Right lobe of liver (tissue), 6 donors: ENCODE measurements at regions not wholly inside any gene's neighbourhood (a gene's known extent, or its start where the extent isn't known, plus 50 kb on each side); places are given as distances from the start of the nearest gene placed in this dataset.

Experiments used
- ATAC-seq, 4 donors: fragments of 200-7000 bp; cut with Tn5 transposase; one replicate each; pipeline ENCODE4 v1.9.1; 2020; ENCODE audit warnings: mild to moderate bottlenecking in 4 of 4, moderate library complexity in 4 of 4
- DNase-seq, 3 donors: peaks; one replicate each; pipeline ENCODE4 v3.0.0-alpha.2; 2020
- H3K27ac ChIP-seq, 3 donors: fragments of 200-600 bp; one replicate each; pipeline ENCODE4 v1.8.0; 2022
- H3K27me3 ChIP-seq, 2 donors: fragments of 200-600 bp; one replicate each; pipeline ENCODE4 v1.8.0; 2022
- H3K36me3 ChIP-seq, 4 donors: fragments of 200-600 bp; sonication (generic) in 1 of 4; one replicate each; pipeline versions ENCODE4 v1.5.1 to v1.8.0; 2017 to 2022; ENCODE audit warnings: control low read depth in 1 of 4
- H3K4me1 ChIP-seq, 4 donors: fragments of 200-600 bp; sonication (generic) in 1 of 4; one replicate each; pipeline versions ENCODE4 v1.5.1 to v1.8.0; 2017 to 2022; ENCODE audit warnings: control low read depth in 1 of 4
- H3K4me3 ChIP-seq, 3 donors: fragments of 200-600 bp; one replicate each; pipeline ENCODE4 v1.8.0; 2022
- H3K9me3 ChIP-seq, 4 donors: fragments of 200-600 bp; sonication (generic) in 1 of 4; one replicate each; pipeline versions ENCODE4 v1.5.1 to v1.8.0; 2017 to 2022; ENCODE audit warnings: control low read depth in 1 of 4
- CTCF ChIP-seq, 4 donors: fragments of 200-600 bp in 3 of 4; fragments of 450-650 bp in 1 of 4; IDR thresholded peaks; one replicate each; pipeline versions ENCODE4 v1.5.1 to v1.8.0; 2016 to 2022; ENCODE audit warnings: antibody characterized with exemption in 4 of 4, mild to moderate bottlenecking in 2 of 4
- POLR2A ChIP-seq: fragments of 450-650 bp; IDR thresholded peaks from one replicate; pipeline ENCODE4 v1.6.1; 2017; ENCODE audit warnings: antibody characterized with exemption, mild to moderate bottlenecking
- WGBS: methylation state at CpG from one replicate; pipeline ENCODE4 v1.1.6; 2018; ENCODE audit warnings: low coverage, low lambda C conversion rate; ENCODE audit not compliant: insufficient coverage; ENCODE audit errors: missing lambda C conversion rate; 5-methylcytosine and 5-hydroxymethylcytosine counted together
- intact Hi-C, 2 donors: fragments of 100-400 bp; cut with DNase I; formaldehyde crosslinking; loops; one replicate each; pipeline versions ENCODE4 v1.11.2 to v1.14.1; 2022
- donor health status: DM: no; HTN: yes; CAD: no.
- donor health status: DM: no; HTN: no; CAD: no.
- donor health status: DM: no; HTN: no; CAD: no.
- donor health status: DM: no; HTN: yes; CAD: no.
- donor health status: DM: no; HTN: yes; CAD: no.

GRCh38 chr4:53937327-53937726 is 127.1 kb downstream of the CHIC2 start:
- intact Hi-C loops = no loop called here
- no peaks in the 10 kb centered on the region for H3K27me3 ChIP-seq
- ATAC-seq (no peak), DNase-seq (no peak)
- TF ChIP-seq CTCF (IDR thresholded peaks at IDR 0.05) (no peak), POLR2A (no peak)
- WGBS = 56% methylated on average over 2 of the region's 2 CpGs
- H3K36me3 ChIP-seq = no peaks in the 10 kb centered on the region
- no peak overlapping the region for H3K27ac ChIP-seq
- no peak overlapping the region for H3K4me3 ChIP-seq
- peaks cover 0 to 3% (median 0%) of the 10 kb centered on the region in 4 donors for H3K4me1 ChIP-seq
- peaks cover 0 to 5% (median 0%) of the 10 kb centered on the region in 4 donors for H3K9me3 ChIP-seq

- H3K4me3 ChIP-seq = no peak overlapping the region
- ATAC-seq (peak in 2 of 4 donors; percentile 73 to 90), DNase-seq (no peak)
- intact Hi-C loops = no loop called here
- H3K4me1 ChIP-seq = peaks cover 0 to 3% (median 0%) of the 10 kb centered on the region in 4 donors
- H3K9me3 ChIP-seq = peaks cover 0 to 5% (median 0%) of the 10 kb centered on the region in 4 donors
- no peaks in the 10 kb centered on the region for H3K36me3 ChIP-seq
- H3K27me3 ChIP-seq = no peaks in the 10 kb centered on the region
- no peak overlapping the region for H3K27ac ChIP-seq
- no peak for TF ChIP-seq CTCF (IDR thresholded peaks at IDR 0.05)
Observed at GRCh38 chr4:53935780-53936179, 128.6 kb downstream of the CHIC2 start.

- no peak for ATAC-seq
- Histone ChIP-seq H3K27me3 (no peaks in the 10 kb centered on the region), H3K27ac (no peak overlapping the region), H3K4me1 (peaks cover 0 to 18% (median 0%) of the 10 kb centered on the region in 4 donors), H3K36me3 (no peaks in the 10 kb centered on the region), H3K9me3 (no peaks in the 10 kb centered on the region), H3K4me3 (no peak overlapping the region)
- intact Hi-C loops = no loop called here
- no peak for TF ChIP-seq POLR2A
- no peak for TF ChIP-seq CTCF (IDR thresholded peaks at IDR 0.05)
- 85% methylated on average over 7 of the region's 7 CpGs for WGBS
- DNase-seq = no peak
Observed at GRCh38 chr4:53932796-53933610, 131.4 kb downstream of the CHIC2 start.

GRCh38 chr4:53931461-53931961 is 132.9 kb downstream of the CHIC2 start:
- TF ChIP-seq CTCF (IDR thresholded peaks at IDR 0.05) = no peak
- no peak for TF ChIP-seq POLR2A

More at GRCh38 chr4:53931461-53931961, 132.9 kb downstream of the CHIC2 start:
- Histone ChIP-seq H3K27ac (no peak overlapping the region), H3K9me3 (no peaks in the 10 kb centered on the region), H3K4me3 (no peak overlapping the region), H3K4me1 (peaks cover 0 to 18% (median 0%) of the 10 kb centered on the region in 4 donors), H3K36me3 (no peaks in the 10 kb centered on the region), H3K27me3 (no peaks in the 10 kb centered on the region)
- ATAC-seq (no peak), DNase-seq (no peak)
- WGBS = 98% methylated on average over 4 of the region's 4 CpGs
- intact Hi-C loops = no loop called here
